ENCODE measurements at regions not wholly inside any gene's neighbourhood (a gene's known extent, or its start where the extent isn't known, plus 50 kb on each side); places are given as distances from the start of the nearest gene placed in this dataset.

GRCh38 chr9:1939926-1940368 is 75.2 kb upstream of the SMARCA2 start:
- peak; percentile 78 for DNase-seq

- DNase-seq: peak; percentile 58
Observed at GRCh38 chr9:1941989-1942388, 73.2 kb upstream of the SMARCA2 start.

- DNase-seq: no peak
Observed at GRCh38 chr9:1946526-1947283, 68.4 kb upstream of the SMARCA2 start.

- DNase-seq: no peak
Observed at GRCh38 chr9:1947438-1947837, 67.7 kb upstream of the SMARCA2 start.

- no peak for DNase-seq
Observed at GRCh38 chr9:1948541-1948940, 66.6 kb upstream of the SMARCA2 start.

- DNase-seq: no peak
Observed at GRCh38 chr9:1951446-1951845, 63.7 kb upstream of the SMARCA2 start.

GRCh38 chr9:1952001-1952400 is 63.1 kb upstream of the SMARCA2 start:
- DNase-seq: no peak

GRCh38 chr9:1954238-1954637 is 60.9 kb upstream of the SMARCA2 start:
- no peak for DNase-seq

- DNase-seq: no peak
Observed at GRCh38 chr9:1956958-1957357, 58.2 kb upstream of the SMARCA2 start.

GRCh38 chr9:1957856-1958255 is 57.3 kb upstream of the SMARCA2 start:
- peak; percentile 92 for DNase-seq

GRCh38 chr9:1959371-1959770 is 55.8 kb upstream of the SMARCA2 start:
- no peak for DNase-seq

GRCh38 chr9:1960342-1961042 is 54.7 kb upstream of the SMARCA2 start:
- DNase-seq: peak; percentile 64

- DNase-seq: no peak
Observed at GRCh38 chr9:1962122-1962521, 53.0 kb upstream of the SMARCA2 start.

- DNase-seq: no peak
Observed at GRCh38 chr9:1962588-1963106, 52.5 kb upstream of the SMARCA2 start.

GRCh38 chr9:1964093-1964492 is 51.1 kb upstream of the SMARCA2 start:
- DNase-seq: no peak
